ENCODE measurements at regions not wholly inside any gene's neighbourhood (a gene's known extent, or its start where the extent isn't known, plus 50 kb on each side); places are given as distances from the start of the nearest gene placed in this dataset.

DNA sequence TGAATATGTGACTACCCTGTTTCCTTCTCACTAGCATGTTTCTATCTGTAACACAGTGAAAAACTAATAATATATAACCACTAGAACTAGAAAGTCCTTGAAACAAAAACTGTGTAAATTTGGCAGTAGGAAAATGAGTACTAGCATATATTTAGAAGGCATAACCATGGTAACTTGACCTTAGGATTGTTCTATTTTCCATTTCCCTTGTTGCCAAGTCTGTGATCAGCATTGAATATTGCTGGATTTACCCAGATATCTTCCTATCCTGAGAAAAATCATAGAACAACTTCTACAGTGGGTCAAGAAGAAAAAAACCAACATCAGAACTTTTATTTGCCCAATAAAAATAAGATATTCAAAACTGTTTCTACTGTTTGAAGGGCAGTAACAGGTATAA is 563.9 kb upstream of the NRXN1 start:
- Histone ChIP-seq H3K9me3 (no peaks in the 10 kb centered on the region), H3K4me1 (no peaks in the 10 kb centered on the region), H3K4me3 (no peak overlapping the region), H3K36me3 (no peaks in the 10 kb centered on the region), H3K27ac (no peak overlapping the region), H3K27me3 (no peaks in the 10 kb centered on the region)
- intact Hi-C loops (cut with DNase I; ENCODE audit: low total_unique reads), result no loop called here
- TF ChIP-seq, protein P1, sequence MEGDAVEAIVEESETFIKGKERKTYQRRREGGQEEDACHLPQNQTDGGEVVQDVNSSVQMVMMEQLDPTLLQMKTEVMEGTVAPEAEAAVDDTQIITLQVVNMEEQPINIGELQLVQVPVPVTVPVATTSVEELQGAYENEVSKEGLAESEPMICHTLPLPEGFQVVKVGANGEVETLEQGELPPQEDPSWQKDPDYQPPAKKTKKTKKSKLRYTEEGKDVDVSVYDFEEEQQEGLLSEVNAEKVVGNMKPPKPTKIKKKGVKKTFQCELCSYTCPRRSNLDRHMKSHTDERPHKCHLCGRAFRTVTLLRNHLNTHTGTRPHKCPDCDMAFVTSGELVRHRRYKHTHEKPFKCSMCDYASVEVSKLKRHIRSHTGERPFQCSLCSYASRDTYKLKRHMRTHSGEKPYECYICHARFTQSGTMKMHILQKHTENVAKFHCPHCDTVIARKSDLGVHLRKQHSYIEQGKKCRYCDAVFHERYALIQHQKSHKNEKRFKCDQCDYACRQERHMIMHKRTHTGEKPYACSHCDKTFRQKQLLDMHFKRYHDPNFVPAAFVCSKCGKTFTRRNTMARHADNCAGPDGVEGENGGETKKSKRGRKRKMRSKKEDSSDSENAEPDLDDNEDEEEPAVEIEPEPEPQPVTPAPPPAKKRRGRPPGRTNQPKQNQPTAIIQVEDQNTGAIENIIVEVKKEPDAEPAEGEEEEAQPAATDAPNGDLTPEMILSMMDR (IDR thresholded peaks at IDR 0.05), result no peak
- DNase-seq, result no peak

DNA sequence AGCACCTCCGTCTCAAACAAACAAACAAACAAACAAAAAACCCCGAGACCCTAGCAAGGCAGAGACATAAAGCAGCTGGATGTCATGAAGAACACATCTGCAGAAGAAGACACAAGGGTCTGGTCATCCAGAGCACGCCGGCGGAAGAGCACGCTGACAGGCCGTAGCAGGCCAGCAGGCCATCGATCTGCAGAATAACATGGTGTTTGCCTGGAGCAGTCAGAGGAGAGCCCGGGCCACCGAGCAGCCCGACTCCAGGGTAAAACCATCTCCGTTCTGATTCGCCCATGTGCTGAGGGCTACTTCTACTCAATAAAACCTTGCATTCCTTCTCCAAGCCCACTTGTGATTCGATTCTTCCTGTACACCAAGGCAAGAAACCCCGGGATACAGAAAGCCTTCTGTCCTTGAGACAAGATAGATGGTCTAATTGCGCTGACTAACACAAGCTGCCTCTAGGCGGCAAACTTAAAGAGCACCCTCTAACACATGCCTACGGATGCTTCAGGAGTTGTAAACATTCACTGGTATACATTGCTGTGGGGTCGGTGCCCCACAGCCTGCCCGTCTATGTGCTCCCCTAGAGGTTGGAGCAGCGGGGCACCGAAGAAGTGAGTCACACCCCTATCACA is 549.8 kb upstream of the NRXN1 start:
- Histone ChIP-seq H3K27me3 (no peaks in the 10 kb centered on the region), H3K9me3 (no peaks in the 10 kb centered on the region), H3K27ac (no peak overlapping the region), H3K4me1 (no peaks in the 10 kb centered on the region), H3K4me3 (no peak overlapping the region), H3K36me3 (no peaks in the 10 kb centered on the region)
- intact Hi-C loops (cut with DNase I; ENCODE audit: low total_unique reads), result no loop called here
- DNase-seq, result no peak
- TF ChIP-seq, protein P1 (IDR thresholded peaks at IDR 0.05), result no peak

DNA sequence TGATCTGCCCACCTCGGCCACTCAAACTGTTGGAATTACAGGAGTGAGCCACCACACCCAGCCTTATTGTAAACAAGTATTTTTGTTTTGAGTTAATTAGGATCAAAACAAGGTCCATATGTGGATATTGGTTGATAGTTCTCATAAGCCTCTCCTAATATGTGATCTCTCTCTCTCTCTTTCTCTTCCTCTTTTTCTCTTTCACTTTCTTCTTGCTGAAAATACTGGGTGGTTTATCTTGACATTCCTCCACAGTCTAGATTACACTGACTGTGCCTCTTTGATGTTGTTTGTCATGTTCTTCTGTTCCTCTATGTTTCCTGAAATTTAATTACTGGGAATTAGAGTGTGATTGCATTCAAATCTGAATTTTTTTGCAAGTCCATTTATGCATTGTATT is 547.5 kb upstream of the NRXN1 start:
- intact Hi-C loops (cut with DNase I; ENCODE audit: low total_unique reads), result no loop called here
- TF ChIP-seq, protein P1 (IDR thresholded peaks at IDR 0.05), result no peak
- no peak overlapping the region for H3K27ac ChIP-seq
- no peaks in the 10 kb centered on the region for H3K27me3 ChIP-seq
- no peak for DNase-seq
- H3K36me3 ChIP-seq, result no peaks in the 10 kb centered on the region
- H3K9me3 ChIP-seq, result no peaks in the 10 kb centered on the region
- H3K4me1 ChIP-seq, result no peaks in the 10 kb centered on the region
- H3K4me3 ChIP-seq, result no peak overlapping the region

DNA sequence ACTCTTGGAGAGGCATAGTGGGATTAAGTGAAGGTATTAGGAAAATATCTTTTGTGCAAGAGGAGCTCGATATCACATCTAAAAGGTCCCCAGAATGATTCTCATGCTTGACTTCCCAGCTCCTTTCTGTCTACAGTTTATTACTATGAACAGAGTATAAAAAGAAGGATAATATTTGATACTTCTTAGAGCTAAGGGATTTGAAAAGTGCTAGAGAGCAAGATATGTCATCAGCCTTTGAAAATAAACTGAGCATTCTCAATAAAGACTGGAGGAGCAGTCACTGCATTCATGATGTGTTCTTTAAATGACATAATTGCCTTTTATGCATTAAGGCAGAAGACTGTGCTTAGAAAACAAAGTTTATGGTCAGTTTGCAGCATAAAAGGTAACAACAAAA is 543.2 kb upstream of the NRXN1 start:
- Histone ChIP-seq H3K27me3 (no peaks in the 10 kb centered on the region), H3K36me3 (no peaks in the 10 kb centered on the region), H3K9me3 (no peaks in the 10 kb centered on the region), H3K4me3 (no peak overlapping the region), H3K27ac (no peak overlapping the region), H3K4me1 (no peaks in the 10 kb centered on the region)
- intact Hi-C loops (cut with DNase I; ENCODE audit: low total_unique reads), result no loop called here
- DNase-seq, result no peak
- TF ChIP-seq, protein P1 (IDR thresholded peaks at IDR 0.05), result no peak

DNA sequence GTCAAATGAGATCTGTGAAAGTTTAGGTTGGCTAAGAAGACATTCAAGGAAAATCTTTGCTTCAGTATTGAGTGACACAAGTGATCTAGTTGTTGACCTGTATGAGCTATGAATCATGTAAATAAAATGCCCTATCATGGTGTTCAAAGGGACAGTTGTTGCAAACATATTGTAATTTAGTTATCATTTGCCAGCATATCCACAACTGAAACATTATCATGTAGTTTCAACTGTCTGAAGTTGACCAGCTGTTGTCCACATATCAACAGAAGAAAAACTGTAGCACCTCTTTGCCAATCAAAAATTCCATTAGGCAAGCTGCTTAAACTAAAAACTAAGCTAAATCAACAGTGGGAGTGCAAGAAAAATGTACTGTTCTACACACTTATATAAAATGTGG is 527.1 kb upstream of the NRXN1 start:
- H3K4me3 ChIP-seq, result no peak overlapping the region
- DNase-seq, result no peak
- intact Hi-C loops (cut with DNase I; ENCODE audit: low total_unique reads), result no loop called here
- H3K9me3 ChIP-seq, result no peaks in the 10 kb centered on the region
- no peaks in the 10 kb centered on the region for H3K36me3 ChIP-seq
- H3K27me3 ChIP-seq, result no peaks in the 10 kb centered on the region
- TF ChIP-seq, protein P1 (IDR thresholded peaks at IDR 0.05), result no peak
- H3K27ac ChIP-seq, result no peak overlapping the region
- H3K4me1 ChIP-seq, result no peaks in the 10 kb centered on the region

DNA sequence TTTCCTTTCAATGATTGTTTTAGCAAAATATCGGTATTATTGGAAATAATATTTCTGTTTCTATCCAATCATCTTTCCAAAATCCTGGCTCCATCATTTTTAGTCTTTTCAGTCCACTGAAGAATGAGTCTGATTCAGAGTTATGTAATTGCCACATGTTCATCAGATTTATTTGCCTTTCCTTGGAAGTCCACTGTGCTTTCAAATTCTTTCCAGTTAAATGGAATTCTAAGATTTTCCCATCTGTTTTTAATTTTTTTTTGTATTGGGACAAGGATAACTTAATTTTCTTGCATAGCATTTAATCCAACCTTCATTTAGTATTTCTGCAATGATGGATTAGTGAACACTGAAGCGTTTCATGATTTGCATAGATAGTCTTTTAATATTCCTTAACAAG is 521.5 kb upstream of the NRXN1 start:
- no peaks in the 10 kb centered on the region for H3K9me3 ChIP-seq
- TF ChIP-seq, protein P1 (IDR thresholded peaks at IDR 0.05), result no peak
- H3K27ac ChIP-seq, result no peak overlapping the region
- H3K36me3 ChIP-seq, result no peaks in the 10 kb centered on the region
- H3K27me3 ChIP-seq, result no peaks in the 10 kb centered on the region
- intact Hi-C loops (cut with DNase I; ENCODE audit: low total_unique reads), result no loop called here
- DNase-seq, result no peak
- no peaks in the 10 kb centered on the region for H3K4me1 ChIP-seq
- no peak overlapping the region for H3K4me3 ChIP-seq
